GM23338 (cell line): ENCODE measurements at regions not wholly inside any gene's neighbourhood (a gene's known extent, or its start where the extent isn't known, plus 50 kb on each side); places are given as distances from the start of the nearest gene placed in this dataset.

ENCODE experiments used
- ATAC-seq: fragments of 200-7000 bp; cut with Tn5 transposase; 3 replicates; pipeline ENCODE4 v1.9.1; 2020
- DNase-seq: peaks from one replicate; pipeline ENCODE4 v3.0.0-alpha.2; 2015; ENCODE audit warnings: low spot score
- H2AFZ ChIP-seq: fragments of 200-600 bp; sonication (generic); 2 replicates; pipeline ENCODE4 v1.8.0; 2016; ENCODE audit warnings: antibody characterized with exemption, mild to moderate bottlenecking, moderate library complexity
- H3F3A ChIP-seq: fragments of 200-600 bp; sonication (generic); replicated peaks from 2 replicates; pipeline ENCODE4 v1.8.0; 2017; ENCODE audit warnings: antibody characterized with exemption, mixed run types, low read depth
- H3K27ac ChIP-seq: fragments of 200-600 bp; sonication (generic); 2 replicates; pipeline ENCODE4 v1.6.1; 2016; ENCODE audit warnings: low read depth
- H3K27me3 ChIP-seq: fragments of 200-600 bp; sonication (generic); 2 replicates; pipeline ENCODE4 v1.8.0; 2016; ENCODE audit warnings: mild to moderate bottlenecking, mixed run types, moderate library complexity; ENCODE audit not compliant: insufficient read depth
- H3K36me3 ChIP-seq: fragments of 200-600 bp; sonication (generic); 2 replicates; pipeline ENCODE4 v1.8.0; 2016; ENCODE audit warnings: mild to moderate bottlenecking; ENCODE audit not compliant: insufficient read depth
- H3K4me1 ChIP-seq: fragments of 200-600 bp; sonication (generic); 2 replicates; pipeline ENCODE4 v1.8.0; 2016; ENCODE audit warnings: mild to moderate bottlenecking, moderate library complexity; ENCODE audit not compliant: insufficient read depth
- H3K4me2 ChIP-seq: fragments of 200-600 bp; sonication (generic); 2 replicates; pipeline ENCODE4 v1.7.1; 2017; ENCODE audit warnings: mixed run types
- H3K4me3 ChIP-seq: fragments of 200-600 bp; sonication (generic); 2 replicates; pipeline ENCODE4 v1.6.1; 2016; ENCODE audit warnings: mixed run types
- H3K79me2 ChIP-seq: fragments of 200-600 bp; sonication (generic); replicated peaks from 2 replicates; pipeline ENCODE4 v1.8.0; 2017; ENCODE audit warnings: mild to moderate bottlenecking; ENCODE audit not compliant: insufficient read depth
- H3K9me2 ChIP-seq: fragments of 200-600 bp; sonication (generic); 2 replicates; pipeline ENCODE4 v1.8.0; 2017; ENCODE audit not compliant: insufficient read depth
- H4K20me1 ChIP-seq: fragments of 200-600 bp; sonication (generic); replicated peaks from 2 replicates; pipeline ENCODE4 v1.8.0; 2017; ENCODE audit warnings: mild to moderate bottlenecking; ENCODE audit not compliant: insufficient read depth
- H3K27ac Mint-ChIP-seq: 2 replicates; pipeline ENCODE4 v1.8.0; 2020; ENCODE audit warnings: inconsistent platforms, mild to moderate bottlenecking, moderate library complexity, mixed read lengths
- H3K27me3 Mint-ChIP-seq: 3 replicates; pipeline ENCODE4 v1.8.0; 2022; ENCODE audit warnings: low read depth, mild to moderate bottlenecking, moderate library complexity, mixed read lengths, inconsistent platforms; ENCODE audit not compliant: insufficient read depth, poor library complexity
- H3K36me3 Mint-ChIP-seq: 3 replicates; pipeline ENCODE4 v1.8.0; 2021; ENCODE audit warnings: low read depth, mild to moderate bottlenecking, inconsistent platforms, moderate library complexity, mixed read lengths
- H3K4me1 Mint-ChIP-seq: 3 replicates; pipeline ENCODE4 v1.8.0; 2020; ENCODE audit warnings: mild to moderate bottlenecking, inconsistent platforms, mixed read lengths
- H3K4me3 Mint-ChIP-seq: 3 replicates; pipeline ENCODE4 v1.8.0; 2021; ENCODE audit warnings: moderate library complexity, mild to moderate bottlenecking, inconsistent platforms, mixed read lengths
- H3K9me3 Mint-ChIP-seq: 3 replicates; pipeline ENCODE4 v1.8.0; 2020; ENCODE audit warnings: moderate library complexity, mild to moderate bottlenecking, inconsistent platforms, mixed read lengths
- CREB1 ChIP-seq: fragments of 250-450 bp; sonication (Bioruptor Pico); IDR thresholded peaks from 2 replicates; pipeline ENCODE4 v1.5.0; 2020; ENCODE audit warnings: low read depth, mild to moderate bottlenecking, moderate library complexity
- CTCF ChIP-seq, 2 experiments: fragments of 200-600 bp in 1 of 2; sonication (generic) in 1 of 2; conservative IDR thresholded peaks; 2 replicates each; pipeline versions ENCODE4 v1.5.1 to v1.6.1; 2016 to 2017; ENCODE audit warnings: antibody characterized with exemption in 2 of 2, low read depth in 2 of 2, mild to moderate bottlenecking in 2 of 2, moderate library complexity in 1 of 2
- EZH2 ChIP-seq: fragments of 200-600 bp; sonication (generic); IDR thresholded peaks from one replicate; pipeline ENCODE4 v1.8.0; 2017; ENCODE audit warnings: antibody characterized with exemption, mild to moderate bottlenecking, low read depth; ENCODE audit not compliant: unreplicated experiment
- EZH2phosphoT487 ChIP-seq: fragments of 200-600 bp; sonication (generic); IDR thresholded peaks from one replicate; pipeline ENCODE4 v1.8.1; 2018; ENCODE audit warnings: antibody characterized with exemption; ENCODE audit not compliant: unreplicated experiment
- JUNB ChIP-seq: IDR thresholded peaks from one replicate; pipeline ENCODE4 v1.6.1; 2016; ENCODE audit warnings: antibody characterized with exemption; ENCODE audit not compliant: unreplicated experiment
- NANOG ChIP-seq: IDR thresholded peaks from 2 replicates; pipeline ENCODE4 v1.6.1; 2016; ENCODE audit warnings: antibody characterized with exemption, borderline replicate concordance
- ZNF114 ChIP-seq: fragments of 250-450 bp; sonication (Bioruptor Pico); IDR thresholded peaks from 2 replicates; pipeline ENCODE4 v1.5.0; 2020; ENCODE audit warnings: mild to moderate bottlenecking, moderate library complexity
- ZNF331 ChIP-seq: fragments of 250-450 bp; sonication (Bioruptor Pico); IDR thresholded peaks from 2 replicates; pipeline ENCODE4 v1.5.0; 2020; ENCODE audit warnings: low read depth, mild to moderate bottlenecking, moderate library complexity
- ZNF462 ChIP-seq: fragments of 250-450 bp; sonication (Bioruptor Pico); IDR thresholded peaks from 2 replicates; pipeline ENCODE4 v1.5.0; 2020; ENCODE audit warnings: mild to moderate bottlenecking, moderate library complexity

GRCh38 chr7:24125765-24126164 is 158.2 kb upstream of the NPY start:
- no peak overlapping the region for H3K4me3 ChIP-seq
- Mint-ChIP-seq H3K27me3 (no peaks in the 10 kb centered on the region), H3K27ac (no peak overlapping the region), H3K9me3 (no peaks in the 10 kb centered on the region), H3K36me3 (no peaks in the 10 kb centered on the region), H3K4me3 (no peak overlapping the region), H3K4me1 (no peaks in the 10 kb centered on the region)
- H3K79me2 ChIP-seq = no peaks in the 10 kb centered on the region
- no peak overlapping the region for H3K27ac ChIP-seq
- TF ChIP-seq ZNF114 (CRISPR knock-in tag) (no peak), EZH2 (no peak), ZNF331 (CRISPR knock-in tag) (no peak), CREB1 (CRISPR knock-in tag) (no peak), CTCF (conservative IDR thresholded peaks at IDR 0.05; ENCODE audit: low read depth in 2 of 2) (no peak), NANOG (no peak), EZH2phosphoT487 (no peak), ZNF462 (no peak), JUNB (no peak)
- H3K9me2 ChIP-seq = peaks cover 2% of the 10 kb centered on the region; the same call in 1 of the 2 replicates
- H3K4me2 ChIP-seq = no peak overlapping the region
- H3K27me3 ChIP-seq = no peaks in the 10 kb centered on the region
- DNase-seq (no peak), ATAC-seq (peak; percentile 55)
- no peaks in the 10 kb centered on the region for H3K36me3 ChIP-seq
- H3K4me1 ChIP-seq = peaks cover 9% of the 10 kb centered on the region; the same call in 1 of the 2 replicates
- no peaks in the 10 kb centered on the region for H4K20me1 ChIP-seq
- H3F3A ChIP-seq = no peaks in the 10 kb centered on the region
- no peak overlapping the region for H2AFZ ChIP-seq
